H9 (cell line): ENCODE measurements at regions not wholly inside any gene's neighbourhood (a gene's known extent, or its start where the extent isn't known, plus 50 kb on each side); places are given as distances from the start of the nearest gene placed in this dataset.

Experiments
- DNase-seq: peaks from one replicate; pipeline ENCODE4 v3.0.0-alpha.2; 2017
- H2AFZ ChIP-seq: one replicate; pipeline ENCODE4 v1.6.1; 2013; ENCODE audit warnings: mild to moderate bottlenecking, low read length, control low read depth, moderate library complexity
- H2AK5ac ChIP-seq: 2 replicates; pipeline ENCODE4 v1.6.1; 2013; ENCODE audit warnings: low read length, control low read depth, mixed read lengths; ENCODE audit not compliant: insufficient read length
- H2BK120ac ChIP-seq: one replicate; pipeline ENCODE4 v1.6.1; 2013; ENCODE audit warnings: low read depth, mild to moderate bottlenecking, low read length, control low read depth, inconsistent platforms; ENCODE audit not compliant: poor library complexity, severe bottlenecking
- H2BK12ac ChIP-seq: 2 replicates; pipeline ENCODE4 v1.6.1; 2013; ENCODE audit warnings: low read length, control low read depth, mixed read lengths, low read depth; ENCODE audit not compliant: insufficient read length
- H2BK15ac ChIP-seq: 2 replicates; pipeline ENCODE4 v1.6.1; 2013; ENCODE audit warnings: low read depth, low read length, control low read depth
- H2BK20ac ChIP-seq: one replicate; pipeline ENCODE4 v1.6.1; 2013; ENCODE audit warnings: low read depth, mild to moderate bottlenecking, low read length, control low read depth, inconsistent platforms; ENCODE audit not compliant: poor library complexity, severe bottlenecking
- H2BK5ac ChIP-seq: 2 replicates; pipeline ENCODE4 v1.6.1; 2013; ENCODE audit warnings: low read length, control low read depth, mixed read lengths; ENCODE audit not compliant: insufficient read length
- H3K14ac ChIP-seq: 2 replicates; pipeline ENCODE4 v1.6.1; 2013; ENCODE audit warnings: low read length, control low read depth; ENCODE audit not compliant: insufficient read depth
- H3K18ac ChIP-seq: 2 replicates; pipeline ENCODE4 v1.6.1; 2013; ENCODE audit warnings: low read depth, mild to moderate bottlenecking, mixed read lengths, low read length, control low read depth; ENCODE audit not compliant: insufficient read length
- H3K23ac ChIP-seq: 2 replicates; pipeline ENCODE4 v1.6.1; 2013; ENCODE audit warnings: low read length, control low read depth, mixed read lengths, low read depth; ENCODE audit not compliant: insufficient read length
- H3K23me2 ChIP-seq: 2 replicates; pipeline ENCODE4 v1.6.1; 2013; ENCODE audit warnings: low read depth, mild to moderate bottlenecking, mixed read lengths, low read length, control low read depth; ENCODE audit not compliant: insufficient read length, poor library complexity, severe bottlenecking
- H3K27ac ChIP-seq: 2 replicates; pipeline ENCODE4 v1.5.1; 2013; ENCODE audit warnings: low read length, control low read depth, mixed read lengths, low read depth; ENCODE audit not compliant: insufficient read length
- H3K27me3 ChIP-seq: 2 replicates; pipeline ENCODE4 v1.6.1; 2013; ENCODE audit warnings: low read length, control low read depth, inconsistent platforms; ENCODE audit not compliant: insufficient read depth
- H3K4ac ChIP-seq: 2 replicates; pipeline ENCODE4 v1.6.1; 2013; ENCODE audit warnings: low read depth, mild to moderate bottlenecking, control low read depth, inconsistent platforms, low read length, moderate library complexity
- H3K4me1 ChIP-seq: 2 replicates; pipeline ENCODE4 v1.6.1; 2013; ENCODE audit warnings: low read length, control low read depth, inconsistent platforms; ENCODE audit not compliant: insufficient read depth
- H3K4me2 ChIP-seq: 2 replicates; pipeline ENCODE4 v1.6.1; 2013; ENCODE audit warnings: low read length, control low read depth, mixed read lengths; ENCODE audit not compliant: insufficient read length, insufficient read depth
- H3K56ac ChIP-seq: 2 replicates; pipeline ENCODE4 v1.6.1; 2013; ENCODE audit warnings: low read depth, mild to moderate bottlenecking, mixed read lengths, low read length, control low read depth; ENCODE audit not compliant: insufficient read length
- H3K79me1 ChIP-seq: 2 replicates; pipeline ENCODE4 v1.6.1; 2013; ENCODE audit warnings: low read depth, mild to moderate bottlenecking, moderate library complexity, low read length, control low read depth, inconsistent platforms; ENCODE audit not compliant: insufficient read depth, poor library complexity, severe bottlenecking
- H3K79me2 ChIP-seq: 2 replicates; pipeline ENCODE4 v1.6.1; 2013; ENCODE audit warnings: low read length, control low read depth, inconsistent platforms; ENCODE audit not compliant: insufficient read depth
- H3K9ac ChIP-seq: 2 replicates; pipeline ENCODE4 v1.6.1; 2013; ENCODE audit warnings: low read length, control low read depth, mixed read lengths; ENCODE audit not compliant: insufficient read length; ENCODE audit errors: extremely low read depth
- H3K9me3 ChIP-seq: one replicate; pipeline ENCODE4 v1.6.1; 2013; ENCODE audit warnings: low read depth, low read length, inconsistent platforms; ENCODE audit not compliant: control insufficient read depth
- H3T11ph ChIP-seq: one replicate; pipeline ENCODE4 v1.6.1; 2013; ENCODE audit warnings: mild to moderate bottlenecking, low read length, control low read depth, inconsistent platforms
- H4K20me1 ChIP-seq: one replicate; pipeline ENCODE4 v1.6.1; 2013; ENCODE audit not compliant: control insufficient read depth, insufficient read length, insufficient read depth
- H4K5ac ChIP-seq: 2 replicates; pipeline ENCODE4 v1.6.1; 2013; ENCODE audit warnings: low read depth, mild to moderate bottlenecking, mixed read lengths, low read length, control low read depth; ENCODE audit not compliant: insufficient read length
- H4K8ac ChIP-seq: replicated peaks from 2 replicates; pipeline ENCODE4 v1.6.1; 2013; ENCODE audit warnings: low read length, control low read depth, mixed read lengths, low read depth; ENCODE audit not compliant: insufficient read length
- H4K91ac ChIP-seq: 2 replicates; pipeline ENCODE4 v1.6.1; 2013; ENCODE audit warnings: low read depth, mild to moderate bottlenecking, moderate library complexity, mixed read lengths, low read length, control low read depth; ENCODE audit not compliant: insufficient read length
- H3K27ac Mint-ChIP-seq, 3 experiments: 2 replicates in 2 of 3; 3 replicates in 1 of 3; pipeline ENCODE4 v1.8.0; 2020 to 2021; ENCODE audit warnings: mixed read lengths in 3 of 3, mild to moderate bottlenecking in 1 of 3, moderate library complexity in 1 of 3
- H3K27me3 Mint-ChIP-seq: 2 replicates; pipeline ENCODE4 v1.8.0; 2021; ENCODE audit warnings: low read depth, mild to moderate bottlenecking, moderate library complexity, mixed read lengths
- H3K36me3 Mint-ChIP-seq, 3 experiments: 2 replicates in 2 of 3; 3 replicates in 1 of 3; pipeline ENCODE4 v1.8.0; 2020 to 2021; ENCODE audit warnings: low read depth in 3 of 3, mixed read lengths in 3 of 3; ENCODE audit not compliant: insufficient read depth in 1 of 3
- H3K4me1 Mint-ChIP-seq, 2 experiments: 2 replicates each; pipeline ENCODE4 v1.8.0; 2020; ENCODE audit warnings: mixed read lengths in 2 of 2
- H3K4me3 Mint-ChIP-seq, 2 experiments: 2 replicates in 1 of 2; 3 replicates in 1 of 2; pipeline ENCODE4 v1.8.0; 2020 to 2021; ENCODE audit warnings: mild to moderate bottlenecking in 2 of 2, mixed read lengths in 2 of 2, moderate library complexity in 1 of 2
- H3K9me3 Mint-ChIP-seq, 2 experiments: 2 replicates in 1 of 2; 3 replicates in 1 of 2; pipeline ENCODE4 v1.8.0; 2020; ENCODE audit warnings: mild to moderate bottlenecking in 2 of 2, mixed read lengths in 2 of 2, moderate library complexity in 1 of 2
- WGBS: extraction: QIAGEN DNeasy Blood & Tissue Kit; methylation state at CpG from one replicate; pipeline ENCODE4 v1.1.7; 2013; ENCODE audit warnings: missing lambda C conversion rate, low lambda C conversion rate, mixed read lengths; ENCODE audit not compliant: insufficient read length; ENCODE audit errors: extremely low coverage; 5-methylcytosine and 5-hydroxymethylcytosine counted together
- TF ChIP-seq, protein P1 (sequence below): fragments of 200-600 bp; sonication (generic); conservative IDR thresholded peaks from 3 replicates; pipeline ENCODE4 v1.8.0; 2021; ENCODE audit warnings: antibody characterized with exemption, mild to moderate bottlenecking

GRCh38 chrX:124231451-124231759 is 101.1 kb upstream of the TEX13D start:
- Histone ChIP-seq H2BK120ac (no peak overlapping the region), H4K91ac (no peak overlapping the region), H3K23me2 (no peaks in the 10 kb centered on the region), H3K79me2 (no peaks in the 10 kb centered on the region), H3T11ph (no peak overlapping the region), H3K56ac (no peak overlapping the region), H4K8ac (no peak overlapping the region), H2BK15ac (no peak overlapping the region), H3K79me1 (no peaks in the 10 kb centered on the region), H3K4ac (no peak overlapping the region), H2AFZ (no peak overlapping the region), H2BK20ac (no peak overlapping the region), H3K14ac (no peak overlapping the region), H3K23ac (no peak overlapping the region), H4K5ac (no peak overlapping the region), H2AK5ac (no peak overlapping the region), H3K18ac (no peak overlapping the region), H2BK5ac (no peak overlapping the region), H3K4me2 (peak overlapping the region; percentile 13), H3K9ac (no peak overlapping the region), H3K27ac (no peak overlapping the region), H3K27me3 (no peaks in the 10 kb centered on the region), H4K20me1 (no peaks in the 10 kb centered on the region), H2BK12ac (no peak overlapping the region), H3K9me3 (peaks cover 5% of the 10 kb centered on the region), H3K4me1 (peaks cover 3% of the 10 kb centered on the region; the same call in 1 of the 2 replicates)
- H3K4me3 Mint-ChIP-seq, result no peak overlapping the region
- H3K4me1 Mint-ChIP-seq, result peaks cover 58 to 62% of the 10 kb centered on the region in 2 experiments
- peaks cover 46% of the 10 kb centered on the region for H3K27me3 Mint-ChIP-seq
- H3K36me3 Mint-ChIP-seq, result peaks cover 0 to 2% (median 0%) of the 10 kb centered on the region in 3 experiments; a peak in 2 of 7 replicates
- peak overlapping the region in 1 of 3 experiments; percentile 34; a peak in 2 of 7 replicates for H3K27ac Mint-ChIP-seq
- TF ChIP-seq, protein P1, sequence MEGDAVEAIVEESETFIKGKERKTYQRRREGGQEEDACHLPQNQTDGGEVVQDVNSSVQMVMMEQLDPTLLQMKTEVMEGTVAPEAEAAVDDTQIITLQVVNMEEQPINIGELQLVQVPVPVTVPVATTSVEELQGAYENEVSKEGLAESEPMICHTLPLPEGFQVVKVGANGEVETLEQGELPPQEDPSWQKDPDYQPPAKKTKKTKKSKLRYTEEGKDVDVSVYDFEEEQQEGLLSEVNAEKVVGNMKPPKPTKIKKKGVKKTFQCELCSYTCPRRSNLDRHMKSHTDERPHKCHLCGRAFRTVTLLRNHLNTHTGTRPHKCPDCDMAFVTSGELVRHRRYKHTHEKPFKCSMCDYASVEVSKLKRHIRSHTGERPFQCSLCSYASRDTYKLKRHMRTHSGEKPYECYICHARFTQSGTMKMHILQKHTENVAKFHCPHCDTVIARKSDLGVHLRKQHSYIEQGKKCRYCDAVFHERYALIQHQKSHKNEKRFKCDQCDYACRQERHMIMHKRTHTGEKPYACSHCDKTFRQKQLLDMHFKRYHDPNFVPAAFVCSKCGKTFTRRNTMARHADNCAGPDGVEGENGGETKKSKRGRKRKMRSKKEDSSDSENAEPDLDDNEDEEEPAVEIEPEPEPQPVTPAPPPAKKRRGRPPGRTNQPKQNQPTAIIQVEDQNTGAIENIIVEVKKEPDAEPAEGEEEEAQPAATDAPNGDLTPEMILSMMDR, result no peak
- H3K9me3 Mint-ChIP-seq, result peaks cover 10 to 16% of the 10 kb centered on the region in 2 experiments
- DNase-seq, result no peak
- WGBS, result no CpG with 5 or more reads among the region's 1 CpG
